ENCODE measurements at regions not wholly inside any gene's neighbourhood (a gene's known extent, or its start where the extent isn't known, plus 50 kb on each side); places are given as distances from the start of the nearest gene placed in this dataset.
"Not testable (repeated sequence)": the region's sequence is repeated elsewhere in the genome, so short reads cannot be mapped to it uniquely, and the experiment has no call there.

GRCh38 chr9:22508354-22508753, 61.7 kb downstream of the DMRTA1 start:
- FAIRE-seq, result not testable (repeated sequence)

DNA sequence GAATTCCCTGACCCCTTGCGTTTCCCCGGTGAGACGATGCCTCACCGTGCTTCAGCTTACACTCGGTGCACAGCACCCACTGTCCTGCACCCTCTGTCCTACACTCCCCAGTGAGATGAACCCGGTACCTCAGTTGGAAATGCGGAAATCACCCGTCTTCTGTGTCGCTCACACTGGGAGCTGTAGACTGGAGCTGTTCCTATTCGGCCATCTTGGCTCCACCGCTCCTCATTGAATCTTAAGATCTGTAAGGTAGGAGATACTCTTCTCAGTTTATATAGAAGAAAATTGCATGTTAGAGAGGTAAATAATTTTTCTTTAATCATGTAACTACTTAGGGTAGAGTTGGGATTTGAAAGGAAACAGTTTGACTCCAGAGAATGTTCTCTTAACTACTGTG, 62.2 kb downstream of the DMRTA1 start:
- FAIRE-seq, result no peak

DNA sequence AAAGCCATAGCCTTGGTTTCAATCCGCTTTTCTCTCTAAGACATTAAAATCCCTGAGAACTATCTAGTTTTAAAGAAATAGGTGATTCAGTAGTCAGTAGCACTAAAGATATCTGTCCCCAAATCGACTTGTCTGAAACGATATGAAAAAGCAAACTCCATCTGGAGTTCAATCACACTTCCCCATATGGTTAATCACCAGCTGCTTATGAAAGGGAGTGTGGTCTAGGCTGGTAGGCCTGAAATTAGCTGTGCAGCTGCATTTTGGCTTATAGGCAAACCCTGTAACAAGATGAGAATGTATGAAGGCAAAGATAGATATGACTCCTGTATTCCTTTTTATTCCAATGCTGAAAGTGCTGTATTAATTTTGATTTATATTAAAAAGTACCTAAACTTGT, 65.9 kb downstream of the DMRTA1 start:
- no peak for FAIRE-seq

GRCh38 chr9:22514871-22515270, 68.2 kb downstream of the DMRTA1 start:
- FAIRE-seq, result no peak

DNA sequence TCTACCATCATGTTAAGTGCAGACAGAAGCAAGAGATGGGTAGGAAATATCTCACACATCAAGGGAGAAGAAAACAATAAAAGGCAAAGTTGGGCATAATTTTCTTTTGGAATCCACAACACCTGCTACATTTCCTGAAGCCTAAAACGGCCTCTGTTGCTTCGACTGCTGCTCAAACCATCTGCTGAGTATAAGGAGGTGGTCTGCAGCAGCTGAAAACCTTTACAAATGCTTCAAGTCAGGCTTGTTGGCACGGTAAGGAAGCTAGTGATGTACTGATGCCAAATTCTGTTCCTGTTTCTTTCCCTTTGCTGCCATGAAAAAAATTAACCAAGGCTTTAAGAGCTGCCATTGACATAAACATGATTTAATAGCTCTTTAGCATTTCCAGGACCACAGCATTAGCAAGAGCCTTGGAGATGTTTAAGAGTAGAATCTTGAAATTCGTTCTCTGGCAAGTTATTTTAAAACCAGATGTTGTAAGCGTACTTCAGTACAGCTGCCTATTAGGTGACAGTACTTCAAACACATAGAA, 75.6 kb downstream of the DMRTA1 start:
- FAIRE-seq, result no peak

DNA sequence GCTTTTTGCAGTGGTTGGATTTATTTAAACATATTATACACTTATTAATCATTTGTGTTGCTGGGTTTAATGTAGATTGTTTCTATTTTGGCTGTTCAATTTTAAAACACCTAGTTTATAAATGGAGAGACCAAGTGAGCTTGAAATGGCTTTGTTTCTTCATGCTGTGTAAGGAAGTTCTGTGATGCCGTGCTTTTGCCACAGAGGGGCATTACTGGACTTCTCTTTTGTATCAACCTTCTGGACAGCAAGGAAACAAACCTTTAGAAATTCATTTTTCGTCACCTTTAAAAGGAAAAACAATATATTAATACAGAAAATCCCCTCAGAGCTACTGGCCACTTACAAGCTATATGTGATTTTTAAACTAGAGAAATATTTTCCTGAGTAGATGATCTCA, 81.9 kb downstream of the DMRTA1 start:
- no peak for FAIRE-seq

GRCh38 chr9:22529426-22530199, 83.0 kb downstream of the DMRTA1 start:
- no peak for FAIRE-seq

- FAIRE-seq, result no peak
Observed at GRCh38 chr9:22535780-22536179, 89.2 kb downstream of the DMRTA1 start.

GRCh38 chr9:22537721-22538120, 91.1 kb downstream of the DMRTA1 start:
- no peak for FAIRE-seq

DNA sequence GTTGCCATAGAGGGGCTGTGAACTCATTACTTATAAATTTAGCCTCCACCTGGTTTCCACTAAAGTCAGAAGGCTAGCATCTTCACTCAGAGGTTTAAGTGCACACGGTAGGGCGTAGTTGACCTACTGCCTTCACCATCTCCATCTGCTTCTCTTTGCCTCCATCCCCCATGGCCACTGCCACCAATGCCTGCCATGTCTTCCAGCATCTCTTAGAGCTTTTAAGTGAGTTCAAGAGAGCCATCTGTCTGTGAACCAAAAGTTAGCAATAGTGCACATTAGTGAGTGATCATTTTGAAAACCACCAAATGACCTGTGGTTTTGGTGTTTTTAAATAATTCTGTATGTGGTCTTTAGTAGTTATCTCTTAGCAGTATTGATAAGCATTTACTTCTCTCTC, 102.0 kb downstream of the DMRTA1 start:
- FAIRE-seq, result no peak

GRCh38 chr9:22574740-22575139, 128.1 kb downstream of the DMRTA1 start:
- no peak for FAIRE-seq

- no peak for FAIRE-seq
Observed at GRCh38 chr9:22580788-22581187, 134.2 kb downstream of the DMRTA1 start.

- FAIRE-seq, result no peak
Observed at GRCh38 chr9:22582221-22582620, 135.6 kb downstream of the DMRTA1 start.

DNA sequence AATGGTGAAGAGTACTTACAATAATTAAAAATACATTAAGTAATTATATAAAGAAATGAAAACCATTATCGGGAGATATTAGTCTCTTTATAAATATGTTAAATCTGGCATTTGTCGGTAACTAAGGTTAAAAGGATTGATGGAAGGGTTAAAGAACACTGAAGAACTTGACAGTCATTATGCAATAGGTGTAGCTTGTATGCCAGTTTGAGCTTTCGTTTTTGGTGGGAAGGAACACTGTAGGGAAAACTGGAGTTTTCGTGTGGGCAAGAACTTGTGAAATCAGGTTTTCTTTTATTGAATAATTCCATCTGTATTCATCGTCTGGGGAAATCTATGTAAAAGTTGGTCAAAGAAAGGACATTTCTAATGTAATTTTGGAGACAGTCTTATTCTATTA, 142.3 kb downstream of the DMRTA1 start:
- FAIRE-seq, result no peak

- FAIRE-seq, result no peak
Observed at GRCh38 chr9:22590336-22591033, 143.9 kb downstream of the DMRTA1 start.

GRCh38 chr9:22595805-22596204, 149.2 kb downstream of the DMRTA1 start:
- FAIRE-seq, result no peak

GRCh38 chr9:22617156-22617555, 170.5 kb downstream of the DMRTA1 start:
- no peak for FAIRE-seq

DNA sequence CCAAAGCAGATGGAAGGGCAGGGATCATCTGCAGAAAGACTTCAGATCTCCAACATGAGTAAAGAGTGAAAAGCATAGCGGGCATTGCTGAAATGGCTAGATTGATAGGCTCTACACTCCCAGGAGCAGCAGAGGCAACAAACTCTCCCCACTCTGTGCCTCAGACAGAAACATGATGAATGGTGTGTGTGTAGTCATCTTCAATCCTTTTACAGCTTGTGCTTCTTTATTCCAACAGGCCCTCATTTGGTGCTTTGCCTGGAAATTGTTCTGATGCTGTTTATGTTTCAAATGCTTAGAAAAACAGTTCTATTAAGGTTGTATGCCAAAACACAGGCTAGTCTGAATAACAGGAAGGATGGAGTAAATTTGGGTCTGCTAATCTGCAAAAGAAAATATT, 176.2 kb downstream of the DMRTA1 start:
- no peak for FAIRE-seq

DNA sequence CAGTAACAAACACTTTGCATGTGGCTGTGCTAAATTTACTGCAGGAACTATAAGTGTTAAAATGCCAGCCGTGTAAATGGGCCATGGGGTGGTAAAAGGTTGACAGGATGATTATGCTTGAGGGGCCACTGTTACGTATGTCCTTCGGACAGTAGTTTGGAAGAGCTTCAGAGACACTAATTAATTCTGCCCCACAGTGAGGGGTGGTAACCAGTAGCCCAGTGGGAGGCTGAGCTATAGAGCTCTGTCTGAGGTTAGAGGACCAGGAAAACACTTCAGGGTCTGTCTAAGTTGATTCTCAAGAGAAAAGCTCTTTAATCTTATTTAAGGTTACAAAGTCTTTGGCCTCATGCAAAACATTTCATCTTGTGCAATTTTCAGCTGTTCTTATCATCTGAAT, 176.6 kb downstream of the DMRTA1 start:
- no peak for FAIRE-seq

- no peak for FAIRE-seq
Observed at GRCh38 chr9:22625540-22625939, 178.9 kb downstream of the DMRTA1 start.

DNA sequence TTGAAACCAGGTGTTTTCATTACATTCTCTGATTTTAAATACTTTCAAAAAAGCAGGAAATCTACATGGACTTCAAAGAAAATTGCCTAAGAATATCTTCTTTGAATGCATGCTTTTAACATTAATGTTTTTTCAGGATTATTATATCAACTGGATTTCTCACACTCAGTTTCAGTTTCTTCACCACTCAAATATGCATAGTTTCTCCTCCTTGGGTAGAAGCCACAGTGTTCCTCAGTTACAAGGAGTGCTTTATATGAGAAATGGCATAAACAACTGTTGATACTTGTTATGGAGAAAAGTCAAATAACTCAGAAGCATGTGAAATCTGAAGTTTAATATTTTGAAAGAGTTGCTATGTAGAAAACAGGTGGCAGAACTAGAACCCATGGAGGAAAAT, 196.9 kb downstream of the DMRTA1 start:
- no peak for FAIRE-seq

DNA sequence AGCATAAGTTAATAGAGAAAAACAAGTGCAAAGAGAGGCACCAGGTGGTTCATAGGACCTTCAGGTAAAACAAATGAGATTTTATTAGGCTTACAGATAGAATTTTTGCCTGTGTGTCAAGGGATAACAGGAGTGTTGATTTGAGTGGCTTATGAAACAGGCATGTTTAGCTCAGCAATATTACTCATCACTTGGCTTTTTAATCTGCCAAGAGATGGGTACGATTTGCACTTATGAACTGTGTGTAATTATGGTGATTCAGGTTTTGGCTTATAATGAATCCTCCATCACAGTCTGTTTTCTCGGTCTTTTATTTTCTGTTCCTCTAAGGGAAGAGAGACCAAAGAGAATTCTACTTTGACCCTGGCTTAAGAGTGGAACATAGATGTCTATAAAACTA, 199.3 kb downstream of the DMRTA1 start:
- no peak for FAIRE-seq

GRCh38 chr9:22649384-22649783, 202.8 kb downstream of the DMRTA1 start:
- no peak for FAIRE-seq

- FAIRE-seq, result no peak
Observed at GRCh38 chr9:22650145-22650544, 203.5 kb downstream of the DMRTA1 start.

Measured in colon (tissue), 2 donors.